ENCODE measurements at regions not wholly inside any gene's neighbourhood (a gene's known extent, or its start where the extent isn't known, plus 50 kb on each side); places are given as distances from the start of the nearest gene placed in this dataset.

DNA sequence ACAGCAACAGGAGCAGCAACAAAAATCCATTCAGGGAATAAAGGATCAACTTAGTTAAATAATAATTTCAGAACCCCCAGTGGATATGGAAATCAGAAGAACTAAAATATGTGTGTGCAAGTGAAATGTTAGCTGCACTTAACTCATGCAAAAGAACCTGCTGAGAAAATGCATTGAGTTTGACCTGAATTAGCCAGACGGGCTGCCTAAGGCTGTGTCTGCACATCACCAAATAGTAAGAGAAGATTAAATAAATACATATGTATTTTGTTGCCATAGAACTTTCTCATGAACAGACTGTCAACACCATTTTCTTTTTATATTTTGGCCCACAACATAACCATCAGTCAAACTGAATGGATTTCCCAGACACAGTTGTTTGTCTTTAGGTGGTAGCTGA is 262.0 kb upstream of the PIK3C3 start:
- ChIA-PET POLR2A (no interaction called here), CTCF (no interaction called here)
- DNase-seq (ENCODE audit: extremely low spot score) = no peak
- TF ChIP-seq L3MBTL2 (conservative IDR thresholded peaks at IDR 0.05) = no peak

DNA sequence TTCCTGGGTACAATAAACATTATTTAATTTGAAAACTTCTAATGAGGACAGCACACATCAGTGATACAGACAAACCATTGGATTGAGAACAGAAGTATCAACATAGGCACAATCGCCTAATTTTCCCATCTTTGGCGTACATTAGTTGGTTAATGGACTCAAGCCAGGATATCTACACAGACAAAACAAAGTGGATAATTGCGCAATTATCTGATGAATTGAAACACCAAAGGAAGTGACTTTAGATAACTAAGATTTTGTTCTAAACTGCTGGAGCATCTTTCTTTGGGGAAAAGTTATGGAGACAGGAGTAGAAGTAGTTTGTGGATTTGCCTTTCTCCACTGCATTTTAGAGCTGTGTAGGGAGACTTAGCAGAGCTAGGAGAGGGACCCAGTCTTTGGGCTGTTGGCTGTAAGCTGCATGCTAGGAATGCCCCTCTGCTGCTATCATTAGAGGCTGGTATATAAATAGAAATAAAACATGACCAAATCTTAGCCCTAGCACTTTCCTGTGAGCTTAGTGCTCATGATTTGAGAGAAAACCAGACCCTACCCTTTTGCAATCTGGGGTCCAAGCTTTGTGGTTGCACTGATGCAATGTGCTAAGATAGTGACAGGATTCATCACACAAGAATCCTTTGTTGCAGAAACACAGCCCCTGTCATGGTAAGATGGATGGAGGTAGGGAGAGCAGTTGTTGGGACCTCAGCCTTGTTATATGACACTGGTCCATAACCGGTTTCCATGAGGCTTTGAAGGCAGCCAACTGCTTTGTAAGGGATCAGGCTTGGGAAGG is 264.5 kb upstream of the PIK3C3 start:
- no peak for DNase-seq (ENCODE audit: extremely low spot score)
- ChIA-PET CTCF (interaction anchor here (0.7 kb wide), 1 partner anchor 1523 kb away, joined by 3 read pairs; no protein-coding TSS in a partner anchor), POLR2A (no interaction called here)
- TF ChIP-seq ARNT (IDR thresholded peaks at IDR 0.05) (no peak), SP1 (IDR thresholded peaks at IDR 0.05) (no peak), ZNF384 (IDR thresholded peaks at IDR 0.05) (no peak), TARDBP (IDR thresholded peaks at IDR 0.05) (no peak), L3MBTL2 (conservative IDR thresholded peaks at IDR 0.05) (no peak), FOXK2 (IDR thresholded peaks at IDR 0.05) (no peak), BHLHE40 (IDR thresholded peaks at IDR 0.05; ENCODE audit: borderline replicate concordance) (no peak), SUZ12 (IDR thresholded peaks at IDR 0.05) (no peak)

DNA sequence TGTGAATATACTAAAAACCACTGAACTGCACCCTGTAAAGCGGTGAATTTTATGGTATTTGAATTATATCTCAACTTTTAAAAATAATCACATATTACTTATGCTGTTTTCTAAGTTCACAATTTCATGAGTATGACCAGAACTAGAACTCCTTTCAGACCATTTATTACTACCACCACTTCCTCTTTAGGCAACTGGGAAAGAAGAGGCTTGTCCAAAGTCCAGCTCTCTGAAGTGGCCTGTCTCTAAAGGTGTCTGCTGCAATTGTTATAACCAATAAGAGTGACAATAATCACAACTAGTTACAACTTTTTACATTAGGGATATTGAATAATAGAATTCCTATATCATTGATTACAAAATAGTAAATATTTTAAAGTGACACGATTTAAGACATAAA is 267.9 kb upstream of the PIK3C3 start:
- ChIA-PET CTCF (no interaction called here), POLR2A (no interaction called here)
- no peak for DNase-seq (ENCODE audit: extremely low spot score)
- TF ChIP-seq, protein P1, sequence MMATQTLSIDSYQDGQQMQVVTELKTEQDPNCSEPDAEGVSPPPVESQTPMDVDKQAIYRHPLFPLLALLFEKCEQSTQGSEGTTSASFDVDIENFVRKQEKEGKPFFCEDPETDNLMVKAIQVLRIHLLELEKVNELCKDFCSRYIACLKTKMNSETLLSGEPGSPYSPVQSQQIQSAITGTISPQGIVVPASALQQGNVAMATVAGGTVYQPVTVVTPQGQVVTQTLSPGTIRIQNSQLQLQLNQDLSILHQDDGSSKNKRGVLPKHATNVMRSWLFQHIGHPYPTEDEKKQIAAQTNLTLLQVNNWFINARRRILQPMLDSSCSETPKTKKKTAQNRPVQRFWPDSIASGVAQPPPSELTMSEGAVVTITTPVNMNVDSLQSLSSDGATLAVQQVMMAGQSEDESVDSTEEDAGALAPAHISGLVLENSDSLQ (IDR thresholded peaks at IDR 0.05) = no peak
- TF ChIP-seq LEF1 (IDR thresholded peaks at IDR 0.05; ENCODE audit: borderline replicate concordance) (no peak), CTBP1 (IDR thresholded peaks at IDR 0.05; ENCODE audit: borderline replicate concordance) (no peak), FOXK2 (IDR thresholded peaks at IDR 0.05) (no peak), FOXA1 (IDR thresholded peaks at IDR 0.05) (no peak), ZNF384 (IDR thresholded peaks at IDR 0.05) (no peak), ARNT (IDR thresholded peaks at IDR 0.05) (no peak), L3MBTL2 (conservative IDR thresholded peaks at IDR 0.05) (no peak), FOXM1 (IDR thresholded peaks at IDR 0.05; ENCODE audit: borderline replicate concordance) (no peak), SP1 (IDR thresholded peaks at IDR 0.05) (no peak), BHLHE40 (IDR thresholded peaks at IDR 0.05; ENCODE audit: borderline replicate concordance) (no peak), SUZ12 (IDR thresholded peaks at IDR 0.05) (no peak), NFRKB (IDR thresholded peaks at IDR 0.05) (no peak), HDGF (IDR thresholded peaks at IDR 0.05; ENCODE audit: borderline replicate concordance) (no peak), TARDBP (IDR thresholded peaks at IDR 0.05) (no peak), ELF4 (IDR thresholded peaks at IDR 0.05) (no peak)

DNA sequence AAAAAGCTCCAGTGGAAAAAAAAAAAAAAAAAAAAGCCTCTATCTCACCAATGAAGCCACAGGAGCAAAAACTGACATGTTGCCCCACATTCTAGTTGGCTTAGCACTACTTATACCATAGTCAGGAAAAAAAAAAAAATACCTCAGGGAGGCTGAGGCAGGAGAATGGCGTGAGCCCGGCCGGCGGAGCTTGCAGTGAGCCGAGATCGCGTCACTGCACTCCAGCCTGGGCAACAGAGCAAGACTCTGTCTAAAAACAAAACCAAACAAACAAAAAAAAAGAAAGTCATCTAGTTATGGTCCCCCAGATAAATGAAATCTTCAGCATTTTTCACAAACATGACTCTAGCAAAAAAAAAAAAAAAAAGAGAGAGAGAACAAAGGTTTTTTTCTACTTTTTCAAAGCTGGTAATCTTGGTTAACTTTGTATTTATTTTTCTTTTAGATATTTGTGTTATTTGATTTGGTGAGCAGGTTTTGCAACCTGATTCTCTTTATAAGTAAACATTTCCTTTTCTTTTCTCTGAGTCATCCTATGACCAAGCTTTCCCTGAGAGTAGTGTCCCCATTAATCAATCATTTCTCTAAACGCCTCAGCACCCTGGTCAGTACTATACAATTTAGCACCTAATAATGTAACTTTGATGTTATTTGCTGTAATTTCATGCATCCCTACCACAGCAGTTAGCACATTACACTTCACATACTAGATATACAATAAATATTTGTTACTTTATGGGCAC is 273.7 kb upstream of the PIK3C3 start:
- DNase-seq (ENCODE audit: extremely low spot score) = no peak
- no peak for TF ChIP-seq CTBP1 (IDR thresholded peaks at IDR 0.05; ENCODE audit: borderline replicate concordance)
- TF ChIP-seq SUZ12 (IDR thresholded peaks at IDR 0.05) = no peak
- TF ChIP-seq ARNT (IDR thresholded peaks at IDR 0.05) = no peak
- TF ChIP-seq FOXK2 (IDR thresholded peaks at IDR 0.05) = no peak
- TF ChIP-seq L3MBTL2 (conservative IDR thresholded peaks at IDR 0.05) = no peak
- no peak for TF ChIP-seq FOXA1 (IDR thresholded peaks at IDR 0.05)
- TF ChIP-seq BHLHE40 (IDR thresholded peaks at IDR 0.05; ENCODE audit: borderline replicate concordance) = no peak
- TF ChIP-seq SP1 (IDR thresholded peaks at IDR 0.05) = no peak
- no peak for TF ChIP-seq ELF4 (IDR thresholded peaks at IDR 0.05)
- TF ChIP-seq HDGF (IDR thresholded peaks at IDR 0.05; ENCODE audit: borderline replicate concordance) = no peak
- POLR2A ChIA-PET = no interaction called here
- CTCF ChIA-PET = no interaction called here

DNA sequence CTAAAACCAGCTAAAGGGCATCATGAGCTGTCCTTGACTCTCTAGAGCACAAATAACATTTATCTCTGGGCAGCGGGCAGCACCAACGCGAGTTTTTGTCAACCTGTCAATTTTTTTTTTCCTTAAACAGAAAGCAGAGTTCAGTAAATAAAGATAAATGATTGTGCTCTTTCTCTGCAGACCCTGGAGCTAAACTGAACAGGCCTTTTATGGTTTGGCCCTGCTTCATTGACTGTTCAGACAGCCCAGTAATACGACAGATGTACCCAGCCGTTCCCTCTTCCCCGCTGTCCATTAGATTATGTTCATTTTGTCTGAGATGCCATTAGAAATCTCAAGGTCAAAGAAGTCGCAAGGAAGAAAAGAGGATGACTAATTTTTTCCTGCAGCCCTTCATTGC is 280.5 kb upstream of the PIK3C3 start:
- ChIA-PET CTCF (no interaction called here), POLR2A (no interaction called here)
- TF ChIP-seq L3MBTL2 (conservative IDR thresholded peaks at IDR 0.05) (no peak), CTBP1 (IDR thresholded peaks at IDR 0.05; ENCODE audit: borderline replicate concordance) (no peak), FOXM1 (IDR thresholded peaks at IDR 0.05; ENCODE audit: borderline replicate concordance) (no peak), NFRKB (IDR thresholded peaks at IDR 0.05) (no peak), LEF1 (IDR thresholded peaks at IDR 0.05; ENCODE audit: borderline replicate concordance) (no peak), ELF4 (IDR thresholded peaks at IDR 0.05) (no peak)
- no peak for DNase-seq (ENCODE audit: extremely low spot score)

DNA sequence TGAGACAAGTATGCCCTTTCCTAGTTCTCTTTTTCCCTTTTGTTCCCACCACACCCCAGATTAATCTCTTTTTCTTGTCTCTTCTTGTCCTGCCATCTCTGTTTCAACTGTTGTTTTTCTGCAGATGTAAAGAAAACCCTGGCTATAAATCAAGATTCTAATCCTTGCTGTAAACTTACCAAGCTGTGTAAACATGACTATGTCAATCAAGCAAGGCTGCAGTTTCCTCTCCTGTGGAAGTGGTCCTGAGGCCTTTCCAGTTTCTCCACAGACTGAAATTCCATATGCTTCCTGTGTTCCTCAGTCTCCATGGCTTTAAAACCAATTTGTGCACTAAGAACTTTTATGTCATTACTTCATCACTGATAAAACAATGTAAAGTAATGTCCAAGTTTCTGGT is 288.8 kb upstream of the PIK3C3 start:
- DNase-seq (ENCODE audit: extremely low spot score) = no peak
- no peak for TF ChIP-seq ARNT (IDR thresholded peaks at IDR 0.05)
- POLR2A ChIA-PET = no interaction called here
- CTCF ChIA-PET = no interaction called here

DNA sequence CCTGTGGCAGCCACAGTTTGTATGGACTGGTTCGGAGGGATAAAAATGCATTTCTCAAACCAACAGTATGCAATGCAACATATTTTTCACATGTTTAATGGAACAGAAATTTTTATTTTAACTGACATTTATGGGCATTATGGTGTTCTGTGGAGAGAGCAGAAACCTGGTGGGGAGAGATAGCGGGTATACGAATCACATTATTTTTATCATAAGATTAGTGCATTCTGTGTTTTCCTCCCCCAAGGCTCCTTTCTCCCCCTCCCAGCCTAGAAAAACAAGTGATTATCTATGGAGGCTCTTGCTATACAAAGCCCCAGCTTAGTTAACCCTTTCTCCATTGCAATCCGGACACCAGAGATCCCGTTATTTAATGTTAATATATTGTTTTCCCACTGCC is 289.8 kb upstream of the PIK3C3 start:
- DNase-seq (ENCODE audit: extremely low spot score) = no peak
- ChIA-PET POLR2A (no interaction called here), CTCF (no interaction called here)
- TF ChIP-seq ARNT (IDR thresholded peaks at IDR 0.05) (no peak), FOXK2 (IDR thresholded peaks at IDR 0.05) (no peak)

DNA sequence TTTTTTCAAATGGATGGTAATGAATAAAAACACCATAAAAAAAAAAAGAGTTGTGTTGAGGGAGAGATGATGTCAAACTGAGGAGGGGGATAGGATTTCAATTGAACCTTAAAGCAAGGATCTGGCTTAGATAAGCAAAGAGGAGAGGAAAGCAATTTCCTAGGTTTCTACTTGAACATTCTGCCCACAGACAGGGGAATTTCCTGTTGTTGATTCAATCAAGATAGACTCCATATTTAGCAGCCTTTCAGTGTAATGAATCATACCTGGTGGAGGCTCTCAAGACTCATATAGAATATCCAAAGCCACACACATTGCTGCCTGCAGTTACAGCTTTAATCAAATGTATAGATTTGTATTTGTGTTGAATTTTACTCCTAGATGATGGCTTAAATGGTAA is 294.4 kb upstream of the PIK3C3 start:
- POLR2A ChIA-PET = no interaction called here
- CTCF ChIA-PET = no interaction called here
- TF ChIP-seq FOXA1 (IDR thresholded peaks at IDR 0.05) = no peak
- no peak for TF ChIP-seq BHLHE40 (IDR thresholded peaks at IDR 0.05; ENCODE audit: borderline replicate concordance)
- no peak for TF ChIP-seq LEF1 (IDR thresholded peaks at IDR 0.05; ENCODE audit: borderline replicate concordance)
- TF ChIP-seq, protein P1 (IDR thresholded peaks at IDR 0.05) = no peak
- TF ChIP-seq CTBP1 (IDR thresholded peaks at IDR 0.05; ENCODE audit: borderline replicate concordance) = no peak
- no peak for TF ChIP-seq HDGF (IDR thresholded peaks at IDR 0.05; ENCODE audit: borderline replicate concordance)
- no peak for TF ChIP-seq ZNF384 (IDR thresholded peaks at IDR 0.05)
- TF ChIP-seq FOXK2 (IDR thresholded peaks at IDR 0.05) = no peak
- TF ChIP-seq TARDBP (IDR thresholded peaks at IDR 0.05) = no peak
- TF ChIP-seq ARNT (IDR thresholded peaks at IDR 0.05) = no peak
- no peak for TF ChIP-seq L3MBTL2 (conservative IDR thresholded peaks at IDR 0.05)
- no peak for TF ChIP-seq NFRKB (IDR thresholded peaks at IDR 0.05)
- TF ChIP-seq ELF4 (IDR thresholded peaks at IDR 0.05) = no peak
- no peak for TF ChIP-seq SP1 (IDR thresholded peaks at IDR 0.05)
- TF ChIP-seq FOXM1 (IDR thresholded peaks at IDR 0.05; ENCODE audit: borderline replicate concordance) = no peak
- TF ChIP-seq SUZ12 (IDR thresholded peaks at IDR 0.05) = no peak
- DNase-seq (ENCODE audit: extremely low spot score) = no peak

Data from HEK293T (cell line).